Kidney epithelial cell (primary cell): ENCODE measurements at regions not wholly inside any gene's neighbourhood (a gene's known extent, or its start where the extent isn't known, plus 50 kb on each side); places are given as distances from the start of the nearest gene placed in this dataset.

ENCODE experiments used
- DNase-seq: peaks from one replicate; pipeline ENCODE4 v3.0.0-alpha.2; 2010; ENCODE audit warnings: low read depth
- H3K27me3 ChIP-seq: 2 replicates; pipeline ENCODE4 v1.6.0; 2011; ENCODE audit warnings: low read length; ENCODE audit not compliant: control insufficient read depth, insufficient read depth
- H3K36me3 ChIP-seq: 2 replicates; pipeline ENCODE4 v1.5.1; 2011; ENCODE audit warnings: low read length; ENCODE audit not compliant: control insufficient read depth, insufficient read depth
- H3K4me3 ChIP-seq: 2 replicates; pipeline ENCODE4 v1.5.1; 2011; ENCODE audit warnings: low read depth, mild to moderate bottlenecking, control low read depth, low read length
- TF ChIP-seq, protein P1 (sequence below): IDR thresholded peaks from 2 replicates; pipeline ENCODE4 v1.5.1; 2011; ENCODE audit warnings: mild to moderate bottlenecking, moderate library complexity, low read length, control low read depth, inconsistent platforms; ENCODE audit not compliant: insufficient read depth, poor library complexity, severe bottlenecking

GRCh38 chr12:93964936-93965335 is 183.4 kb upstream of the PLXNC1 start:
- DNase-seq = no peak
- H3K27me3 ChIP-seq = no peaks in the 10 kb centered on the region
- no peak overlapping the region for H3K4me3 ChIP-seq
- H3K36me3 ChIP-seq = no peaks in the 10 kb centered on the region
- TF ChIP-seq, protein P1, sequence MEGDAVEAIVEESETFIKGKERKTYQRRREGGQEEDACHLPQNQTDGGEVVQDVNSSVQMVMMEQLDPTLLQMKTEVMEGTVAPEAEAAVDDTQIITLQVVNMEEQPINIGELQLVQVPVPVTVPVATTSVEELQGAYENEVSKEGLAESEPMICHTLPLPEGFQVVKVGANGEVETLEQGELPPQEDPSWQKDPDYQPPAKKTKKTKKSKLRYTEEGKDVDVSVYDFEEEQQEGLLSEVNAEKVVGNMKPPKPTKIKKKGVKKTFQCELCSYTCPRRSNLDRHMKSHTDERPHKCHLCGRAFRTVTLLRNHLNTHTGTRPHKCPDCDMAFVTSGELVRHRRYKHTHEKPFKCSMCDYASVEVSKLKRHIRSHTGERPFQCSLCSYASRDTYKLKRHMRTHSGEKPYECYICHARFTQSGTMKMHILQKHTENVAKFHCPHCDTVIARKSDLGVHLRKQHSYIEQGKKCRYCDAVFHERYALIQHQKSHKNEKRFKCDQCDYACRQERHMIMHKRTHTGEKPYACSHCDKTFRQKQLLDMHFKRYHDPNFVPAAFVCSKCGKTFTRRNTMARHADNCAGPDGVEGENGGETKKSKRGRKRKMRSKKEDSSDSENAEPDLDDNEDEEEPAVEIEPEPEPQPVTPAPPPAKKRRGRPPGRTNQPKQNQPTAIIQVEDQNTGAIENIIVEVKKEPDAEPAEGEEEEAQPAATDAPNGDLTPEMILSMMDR = no peak

DNA sequence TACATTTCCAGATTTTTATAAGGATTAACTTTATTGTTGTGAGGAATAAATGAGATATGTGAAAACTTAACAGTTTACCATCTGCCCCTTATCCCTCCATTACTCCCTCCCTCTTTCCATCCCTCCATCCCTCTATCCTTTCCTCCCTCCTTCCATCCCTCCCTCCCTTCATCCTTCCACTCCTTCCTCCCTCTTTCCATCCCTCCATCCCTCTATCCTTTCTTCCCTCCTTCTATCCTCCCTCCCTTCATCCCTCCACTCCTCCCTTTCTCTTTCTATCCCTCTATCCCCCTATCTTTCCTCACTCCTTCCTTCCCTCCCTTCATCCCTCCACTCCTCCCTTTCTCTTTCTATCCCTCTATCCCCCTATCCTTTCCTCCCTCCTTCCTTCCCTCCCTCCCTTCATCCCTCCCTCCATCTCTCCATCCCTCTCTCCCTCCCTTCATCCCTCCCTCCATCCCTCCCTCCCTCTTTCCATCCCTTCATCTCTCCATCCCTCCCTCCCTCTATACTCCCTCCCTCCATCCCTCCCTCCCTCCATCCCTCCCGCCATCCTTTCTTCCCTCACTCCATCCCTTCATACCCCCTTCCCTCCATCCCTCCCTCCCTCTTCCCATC is 181.8 kb upstream of the PLXNC1 start:
- Histone ChIP-seq H3K27me3 (no peaks in the 10 kb centered on the region), H3K36me3 (no peaks in the 10 kb centered on the region), H3K4me3 (no peak overlapping the region)
- no peak for DNase-seq
- TF ChIP-seq, protein P1 = no peak

DNA sequence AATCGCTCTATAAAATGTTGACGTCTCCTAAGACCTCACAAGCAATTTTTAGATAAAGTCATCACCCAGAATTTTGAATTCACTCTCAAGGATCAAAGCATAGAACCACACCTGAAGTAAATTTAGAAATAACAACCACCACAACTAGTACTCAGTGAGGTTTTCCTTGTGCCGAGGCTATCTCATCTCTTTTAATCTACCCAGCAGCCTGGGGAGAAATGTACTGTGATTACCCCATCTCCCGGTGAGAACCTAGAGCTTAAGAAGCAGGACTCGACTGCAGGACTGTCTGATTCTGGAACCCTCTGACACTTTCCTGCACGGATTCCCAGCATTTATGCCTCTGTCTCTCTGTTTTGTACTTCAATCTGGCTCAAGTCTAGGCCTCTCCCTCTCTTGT is 180.9 kb upstream of the PLXNC1 start:
- Histone ChIP-seq H3K27me3 (no peaks in the 10 kb centered on the region), H3K36me3 (no peaks in the 10 kb centered on the region), H3K4me3 (no peak overlapping the region)
- TF ChIP-seq, protein P1 = no peak
- DNase-seq = no peak

- no peaks in the 10 kb centered on the region for H3K36me3 ChIP-seq
- TF ChIP-seq, protein P1 = no peak
- no peak for DNase-seq
- no peaks in the 10 kb centered on the region for H3K27me3 ChIP-seq
- no peak overlapping the region for H3K4me3 ChIP-seq
Observed at GRCh38 chr12:93968536-93969285, 179.7 kb upstream of the PLXNC1 start.

DNA sequence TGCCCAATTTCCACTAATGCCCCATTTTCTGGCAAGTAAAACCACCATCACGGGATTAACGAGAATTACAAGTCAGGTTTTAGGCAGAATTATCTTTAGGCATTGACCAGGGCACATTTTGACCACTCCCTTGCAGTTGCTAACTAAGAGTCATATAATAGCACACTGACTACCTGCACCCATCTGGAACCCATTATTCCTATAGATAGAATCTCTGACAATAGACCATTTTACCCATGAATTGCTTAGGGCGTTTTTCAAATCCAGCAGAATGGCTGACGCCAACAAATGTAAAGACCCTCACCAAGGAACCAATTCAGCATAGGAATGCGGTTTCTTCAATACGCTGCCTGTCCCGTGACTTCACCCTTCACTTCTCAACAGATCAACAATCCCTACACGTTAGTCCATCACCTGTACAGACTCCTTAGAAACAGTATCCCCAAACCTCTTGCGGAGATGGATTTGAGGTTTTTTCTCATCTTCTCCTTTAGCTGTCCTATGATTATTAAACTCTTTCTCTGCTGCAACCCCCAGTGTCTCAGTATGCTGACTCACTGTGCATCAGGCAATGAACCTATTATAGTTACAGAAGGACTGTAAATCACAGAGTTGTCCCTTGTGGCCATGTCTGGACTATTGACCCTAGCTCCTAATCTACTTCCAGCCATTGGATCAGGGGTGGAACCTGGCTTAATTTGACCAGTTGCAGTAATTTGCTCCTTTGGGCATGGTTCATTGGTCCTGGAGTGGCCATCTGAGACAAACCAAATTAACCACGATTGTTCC is 177.3 kb upstream of the PLXNC1 start:
- DNase-seq = no peak
- Histone ChIP-seq H3K36me3 (no peaks in the 10 kb centered on the region), H3K4me3 (no peak overlapping the region), H3K27me3 (no peaks in the 10 kb centered on the region)
- TF ChIP-seq, protein P1 = no peak
